Mononuclear cell (primary cell): ENCODE measurements at regions not wholly inside any gene's neighbourhood (a gene's known extent, or its start where the extent isn't known, plus 50 kb on each side); places are given as distances from the start of the nearest gene placed in this dataset.

Experiments used
- H3K27me3 ChIP-seq: 2 replicates; pipeline ENCODE4 v1.6.0; 2011; ENCODE audit warnings: low read length, control low read depth; ENCODE audit not compliant: insufficient read depth
- H3K4me1 ChIP-seq: 2 replicates; pipeline ENCODE4 v1.5.1; 2011; ENCODE audit warnings: mild to moderate bottlenecking, low read length, control low read depth; ENCODE audit not compliant: insufficient read depth
- H3K4me3 ChIP-seq: 2 replicates; pipeline ENCODE4 v1.5.1; 2011; ENCODE audit warnings: mild to moderate bottlenecking, low read length, moderate library complexity
- H3K9me3 ChIP-seq: 2 replicates; pipeline ENCODE4 v1.5.1; 2011; ENCODE audit warnings: low read depth, mild to moderate bottlenecking, control low read depth, low read length

DNA sequence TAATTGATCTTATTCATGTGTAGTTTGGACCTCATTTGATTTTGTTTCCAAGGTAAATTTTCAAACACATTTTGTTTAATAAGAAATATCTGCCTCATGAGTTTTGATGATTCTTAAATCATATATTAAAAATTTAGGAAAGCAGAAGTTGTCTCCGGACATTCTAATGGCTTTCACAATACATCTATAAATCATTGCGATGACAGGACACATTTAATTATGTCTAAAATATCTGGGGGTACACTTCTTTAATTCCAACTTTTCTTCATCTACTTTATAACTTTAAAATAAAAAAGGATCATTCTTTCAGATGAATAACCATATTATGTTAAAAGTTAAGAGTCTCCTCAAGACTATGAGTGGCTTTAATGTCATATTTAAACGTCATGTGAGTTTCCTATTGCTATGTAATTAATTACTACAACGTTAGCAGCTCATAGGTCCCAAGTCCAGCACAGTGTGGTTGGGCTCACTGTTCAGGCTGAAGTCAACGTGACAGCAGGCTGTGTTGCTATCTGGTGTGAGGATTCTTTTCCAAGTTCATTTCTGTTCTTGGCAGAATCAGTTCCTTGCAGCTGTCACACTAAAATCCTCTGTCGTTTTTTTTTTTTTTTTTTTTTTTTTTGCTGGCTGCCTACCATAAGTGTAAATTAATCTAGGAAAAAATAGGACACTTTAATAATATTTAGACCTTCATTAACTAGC lies 893.5 kb downstream of the LTN1 start:
- H3K4me1 ChIP-seq = no peaks in the 10 kb centered on the region
- no peaks in the 10 kb centered on the region for H3K9me3 ChIP-seq
- H3K4me3 ChIP-seq = no peak overlapping the region
- no peaks in the 10 kb centered on the region for H3K27me3 ChIP-seq

DNA sequence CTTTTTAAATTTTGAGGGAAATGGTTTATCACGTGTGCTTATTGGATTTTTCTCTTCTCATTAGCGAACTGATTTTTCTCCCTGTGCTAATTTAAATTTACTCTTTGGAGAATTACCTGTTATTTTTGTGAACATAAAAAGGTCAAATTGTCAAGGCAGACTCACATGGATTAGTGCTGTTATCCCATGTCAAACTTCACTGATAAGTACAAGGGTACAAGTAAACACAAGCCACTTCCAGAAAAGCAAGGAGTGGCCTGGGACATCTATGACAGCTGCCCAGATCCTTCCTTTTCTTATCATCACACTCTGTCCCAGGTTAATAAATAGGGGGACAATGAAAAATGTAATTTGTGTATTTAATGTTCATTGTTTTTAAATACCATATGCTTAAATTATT lies 901.2 kb downstream of the LTN1 start:
- H3K9me3 ChIP-seq = no peaks in the 10 kb centered on the region
- H3K27me3 ChIP-seq = no peaks in the 10 kb centered on the region
- no peak overlapping the region for H3K4me3 ChIP-seq
- H3K4me1 ChIP-seq = no peaks in the 10 kb centered on the region

DNA sequence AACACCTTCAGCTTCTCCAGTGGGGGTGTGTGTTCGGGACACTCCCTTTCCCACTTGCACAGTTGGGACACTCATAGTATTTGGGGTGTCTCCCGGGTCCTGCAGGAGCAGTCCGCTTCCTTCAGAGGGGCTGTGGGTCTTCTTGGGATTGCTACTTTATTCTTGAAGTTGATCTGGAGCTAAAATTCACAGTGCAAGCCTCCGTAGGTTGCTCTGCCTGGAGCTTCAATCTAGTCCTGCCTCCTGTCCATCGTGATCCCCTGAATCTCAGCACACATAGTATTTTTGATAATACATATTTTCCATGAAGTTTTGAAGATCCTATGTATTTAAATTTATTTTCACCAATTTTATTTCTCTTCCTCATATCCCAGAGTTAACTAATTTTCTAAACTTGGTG lies 902.1 kb downstream of the LTN1 start:
- H3K27me3 ChIP-seq = no peaks in the 10 kb centered on the region
- H3K4me3 ChIP-seq = no peak overlapping the region
- H3K9me3 ChIP-seq = no peaks in the 10 kb centered on the region
- H3K4me1 ChIP-seq = no peaks in the 10 kb centered on the region

DNA sequence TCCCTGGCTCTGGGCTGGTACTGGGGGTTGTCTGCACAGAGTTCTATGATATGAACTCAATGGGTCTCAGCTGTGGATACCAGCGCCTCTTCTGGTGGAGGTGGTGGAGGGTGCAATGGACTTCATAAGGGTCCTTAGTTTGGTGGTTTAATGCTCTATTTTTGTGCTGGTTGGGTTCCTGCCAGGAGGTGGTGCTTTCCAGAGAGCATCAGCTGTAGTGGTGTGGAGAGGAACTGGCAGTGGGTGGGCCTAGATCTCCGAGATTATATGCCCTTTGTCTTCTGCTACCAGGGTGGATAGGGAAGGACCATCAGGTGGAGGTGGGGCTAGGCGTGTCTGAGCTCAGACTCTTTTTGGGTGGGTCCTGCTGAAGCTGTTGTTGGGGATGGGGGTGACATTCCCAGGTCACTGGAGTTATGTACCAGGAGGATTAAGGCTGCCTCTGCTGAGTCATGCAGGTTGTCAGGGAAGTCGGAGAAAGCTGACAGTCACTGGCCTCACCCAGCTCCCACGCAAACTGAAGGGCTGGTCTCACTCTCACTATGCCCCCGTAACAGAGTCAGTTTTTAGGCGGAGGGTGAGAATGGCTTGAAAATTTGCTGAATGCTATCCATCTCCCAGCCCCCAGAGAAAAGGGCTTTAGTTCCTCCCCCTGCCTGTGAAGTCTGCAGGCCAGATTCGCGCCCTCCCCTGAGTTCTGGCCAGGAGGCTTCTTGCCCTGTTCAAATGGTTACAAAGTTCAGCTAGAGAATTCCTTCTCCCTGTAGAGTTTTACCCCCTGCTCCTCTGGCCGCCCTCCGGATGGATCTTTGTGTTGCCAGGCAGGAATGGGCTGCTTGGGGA lies 902.9 kb downstream of the LTN1 start:
- no peaks in the 10 kb centered on the region for H3K4me1 ChIP-seq
- no peaks in the 10 kb centered on the region for H3K27me3 ChIP-seq
- H3K9me3 ChIP-seq = no peaks in the 10 kb centered on the region
- H3K4me3 ChIP-seq = no peak overlapping the region

DNA sequence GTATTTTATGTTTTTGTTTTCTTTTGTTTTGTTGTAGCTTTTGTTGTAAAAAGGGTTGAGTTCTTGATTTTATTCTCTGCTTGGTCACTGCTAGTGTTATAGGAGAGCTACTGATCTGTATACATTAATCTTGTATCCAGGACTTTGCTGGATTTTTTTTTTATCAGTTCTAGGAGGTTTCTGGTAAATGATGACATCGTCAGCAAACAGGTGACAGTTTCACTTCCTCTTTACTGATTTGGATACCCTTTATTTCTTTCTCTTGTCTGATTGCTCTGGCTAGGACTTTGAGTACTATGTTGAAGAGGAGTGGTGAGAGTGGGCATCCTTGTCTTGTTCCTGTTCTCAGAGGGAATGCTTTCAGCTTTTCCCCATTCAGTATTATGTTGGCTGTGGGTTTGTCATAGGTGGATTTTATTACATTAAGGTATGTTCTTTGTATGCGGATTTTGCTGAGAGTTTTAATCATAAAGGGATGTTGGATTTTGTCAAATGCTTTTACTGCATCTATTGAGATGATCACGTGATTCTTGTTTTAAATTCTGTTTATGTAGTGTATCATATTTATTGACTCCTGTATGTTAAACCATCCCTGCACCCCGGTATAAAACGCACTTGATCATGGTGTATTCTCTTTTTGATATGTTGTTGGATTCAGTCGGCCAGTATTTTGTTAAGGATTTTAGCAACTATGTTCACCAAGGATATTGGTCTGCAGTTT lies 905.7 kb downstream of the LTN1 start:
- H3K27me3 ChIP-seq = no peaks in the 10 kb centered on the region
- no peak overlapping the region for H3K4me3 ChIP-seq
- no peaks in the 10 kb centered on the region for H3K4me1 ChIP-seq
- no peaks in the 10 kb centered on the region for H3K9me3 ChIP-seq

DNA sequence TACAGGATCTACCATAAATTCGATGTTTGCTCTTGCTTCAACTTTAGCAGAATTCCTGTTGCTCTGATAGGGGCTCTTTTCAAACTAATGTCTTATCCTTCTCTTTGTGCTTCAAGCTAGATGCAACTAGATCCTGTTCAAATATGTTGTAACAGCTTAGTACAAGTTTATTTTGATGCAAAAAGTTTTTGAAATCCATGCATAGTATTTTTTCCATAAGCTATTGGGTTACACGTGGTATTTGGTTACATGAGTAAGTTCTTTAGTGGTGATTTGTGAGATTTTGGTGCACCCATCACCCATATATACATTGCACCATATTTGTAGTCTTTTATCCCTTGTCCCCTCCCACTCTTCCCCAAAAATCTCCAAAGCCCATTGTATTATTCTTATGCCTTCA lies 907.7 kb downstream of the LTN1 start:
- H3K4me3 ChIP-seq = no peak overlapping the region
- H3K9me3 ChIP-seq = no peaks in the 10 kb centered on the region
- H3K4me1 ChIP-seq = no peaks in the 10 kb centered on the region
- H3K27me3 ChIP-seq = no peaks in the 10 kb centered on the region

GRCh38 chr21:28083350-28083749 lies 909.3 kb downstream of the LTN1 start:
- no peaks in the 10 kb centered on the region for H3K9me3 ChIP-seq
- no peaks in the 10 kb centered on the region for H3K4me1 ChIP-seq
- no peak overlapping the region for H3K4me3 ChIP-seq
- no peaks in the 10 kb centered on the region for H3K27me3 ChIP-seq

DNA sequence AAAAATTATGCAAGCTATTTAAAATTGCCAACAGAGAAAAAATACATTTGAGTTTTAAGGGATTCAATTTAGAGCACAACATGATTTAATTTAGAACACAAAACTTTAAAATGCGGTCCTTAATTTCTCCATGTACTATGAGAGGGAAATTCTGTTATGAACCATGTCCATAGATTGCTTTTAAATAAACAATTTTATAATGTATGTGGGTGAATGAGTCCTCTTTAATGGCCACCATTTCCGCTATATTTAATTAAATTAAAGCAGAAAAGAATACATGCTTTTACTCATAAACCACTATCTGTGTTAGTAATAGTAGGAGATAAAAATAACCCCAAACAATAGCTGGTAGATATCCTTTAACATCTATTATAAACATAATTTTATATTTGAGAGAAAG lies 914.6 kb downstream of the LTN1 start:
- Histone ChIP-seq H3K4me3 (no peak overlapping the region), H3K27me3 (no peaks in the 10 kb centered on the region), H3K4me1 (no peaks in the 10 kb centered on the region), H3K9me3 (no peaks in the 10 kb centered on the region)

GRCh38 chr21:28074676-28075075 lies 918.0 kb downstream of the LTN1 start:
- H3K4me1 ChIP-seq = no peaks in the 10 kb centered on the region
- H3K9me3 ChIP-seq = no peaks in the 10 kb centered on the region
- no peaks in the 10 kb centered on the region for H3K27me3 ChIP-seq
- H3K4me3 ChIP-seq = no peak overlapping the region

DNA sequence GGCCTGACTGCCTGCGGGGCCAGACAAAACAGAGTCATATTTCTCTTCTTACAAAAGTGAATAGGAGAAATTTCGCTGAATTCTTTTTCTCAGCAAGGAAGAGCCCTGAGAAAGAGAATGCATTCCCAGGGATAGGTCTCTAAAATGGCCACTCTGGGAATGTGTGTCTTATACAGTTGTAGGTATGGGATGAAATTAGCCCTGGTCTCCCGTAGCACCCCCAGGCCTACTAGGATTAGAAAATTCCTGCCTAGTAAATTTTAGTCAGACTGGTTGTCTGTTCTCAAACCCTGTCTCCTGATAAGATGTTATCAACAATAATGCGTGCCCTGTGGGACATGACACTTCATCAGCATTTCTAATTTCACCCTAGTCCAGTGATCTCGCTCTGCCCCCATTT lies 920.1 kb downstream of the LTN1 start:
- H3K27me3 ChIP-seq = no peaks in the 10 kb centered on the region
- no peak overlapping the region for H3K4me3 ChIP-seq
- no peaks in the 10 kb centered on the region for H3K4me1 ChIP-seq
- H3K9me3 ChIP-seq = no peaks in the 10 kb centered on the region

GRCh38 chr21:28069450-28069923 lies 923.2 kb downstream of the LTN1 start:
- no peaks in the 10 kb centered on the region for H3K27me3 ChIP-seq
- H3K4me1 ChIP-seq = no peaks in the 10 kb centered on the region
- H3K9me3 ChIP-seq = no peaks in the 10 kb centered on the region
- no peak overlapping the region for H3K4me3 ChIP-seq

GRCh38 chr21:28068455-28069358 lies 924.0 kb downstream of the LTN1 start:
- Histone ChIP-seq H3K27me3 (no peaks in the 10 kb centered on the region), H3K4me1 (no peaks in the 10 kb centered on the region), H3K4me3 (no peak overlapping the region), H3K9me3 (no peaks in the 10 kb centered on the region)

DNA sequence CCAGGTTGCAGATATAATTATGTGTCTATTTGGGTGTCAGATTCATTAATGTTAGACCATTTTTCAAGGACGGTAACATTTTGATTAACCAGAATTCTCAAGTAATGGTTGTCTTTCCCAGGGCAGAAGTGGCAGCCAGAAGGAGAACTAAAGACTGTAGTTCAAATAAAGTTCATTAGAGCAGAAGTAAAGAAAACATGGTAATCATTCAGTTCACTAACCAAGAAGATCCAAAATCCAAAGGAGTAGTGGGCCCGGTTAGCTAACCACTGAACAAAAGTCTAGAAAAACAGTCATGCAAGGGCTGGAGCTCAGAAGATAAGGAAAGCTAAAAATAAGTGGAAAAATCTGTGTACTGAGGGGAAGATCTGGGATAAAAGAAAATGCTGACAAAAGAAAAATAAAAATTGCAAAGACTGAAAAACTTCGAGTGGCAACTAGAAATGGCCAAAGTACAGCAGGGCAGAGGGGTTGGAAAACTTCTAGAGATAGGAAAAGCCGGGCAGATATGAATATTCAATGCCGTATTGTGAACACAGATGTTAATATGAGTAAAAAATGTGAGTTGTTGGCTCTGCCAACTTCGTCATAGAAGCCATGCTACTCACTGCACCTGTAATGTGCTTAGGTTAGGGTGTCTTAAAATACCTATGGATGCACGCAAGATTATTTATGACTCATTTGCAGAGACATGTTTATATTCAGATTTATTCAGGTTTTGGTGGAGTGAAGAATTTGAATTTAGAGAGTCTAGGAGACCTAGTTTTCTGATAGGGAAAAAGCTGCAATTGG lies 925.9 kb downstream of the LTN1 start:
- no peaks in the 10 kb centered on the region for H3K27me3 ChIP-seq
- no peaks in the 10 kb centered on the region for H3K9me3 ChIP-seq
- no peak overlapping the region for H3K4me3 ChIP-seq
- H3K4me1 ChIP-seq = no peaks in the 10 kb centered on the region

- H3K4me3 ChIP-seq = no peak overlapping the region
- no peaks in the 10 kb centered on the region for H3K4me1 ChIP-seq
- H3K27me3 ChIP-seq = no peaks in the 10 kb centered on the region
- H3K9me3 ChIP-seq = no peaks in the 10 kb centered on the region
Observed at GRCh38 chr21:28066076-28066475, 926.6 kb downstream of the LTN1 start.
